Loucy (cell line): ENCODE measurements at regions not wholly inside any gene's neighbourhood (a gene's known extent, or its start where the extent isn't known, plus 50 kb on each side); places are given as distances from the start of the nearest gene placed in this dataset.

Source experiments
- EZH2phosphoT487 ChIP-seq: fragments of 200-600 bp; IDR thresholded peaks from 2 replicates; pipeline ENCODE4 v1.6.1; 2018; ENCODE audit warnings: antibody characterized with exemption, mild to moderate bottlenecking, moderate library complexity, borderline replicate concordance
- TF ChIP-seq, protein P1 (sequence below): fragments of 200-600 bp; sonication (generic); conservative IDR thresholded peaks from 2 replicates; pipeline ENCODE4 v1.5.1; 2014; ENCODE audit warnings: mild to moderate bottlenecking, antibody characterized with exemption, low read length

GRCh38 chr12:127731657-127732056 lies 535.3 kb upstream of the TMEM132C start:
- TF ChIP-seq, protein P1, sequence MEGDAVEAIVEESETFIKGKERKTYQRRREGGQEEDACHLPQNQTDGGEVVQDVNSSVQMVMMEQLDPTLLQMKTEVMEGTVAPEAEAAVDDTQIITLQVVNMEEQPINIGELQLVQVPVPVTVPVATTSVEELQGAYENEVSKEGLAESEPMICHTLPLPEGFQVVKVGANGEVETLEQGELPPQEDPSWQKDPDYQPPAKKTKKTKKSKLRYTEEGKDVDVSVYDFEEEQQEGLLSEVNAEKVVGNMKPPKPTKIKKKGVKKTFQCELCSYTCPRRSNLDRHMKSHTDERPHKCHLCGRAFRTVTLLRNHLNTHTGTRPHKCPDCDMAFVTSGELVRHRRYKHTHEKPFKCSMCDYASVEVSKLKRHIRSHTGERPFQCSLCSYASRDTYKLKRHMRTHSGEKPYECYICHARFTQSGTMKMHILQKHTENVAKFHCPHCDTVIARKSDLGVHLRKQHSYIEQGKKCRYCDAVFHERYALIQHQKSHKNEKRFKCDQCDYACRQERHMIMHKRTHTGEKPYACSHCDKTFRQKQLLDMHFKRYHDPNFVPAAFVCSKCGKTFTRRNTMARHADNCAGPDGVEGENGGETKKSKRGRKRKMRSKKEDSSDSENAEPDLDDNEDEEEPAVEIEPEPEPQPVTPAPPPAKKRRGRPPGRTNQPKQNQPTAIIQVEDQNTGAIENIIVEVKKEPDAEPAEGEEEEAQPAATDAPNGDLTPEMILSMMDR = no peak
- no peak for TF ChIP-seq EZH2phosphoT487
